H9 (cell line): ENCODE measurements at regions not wholly inside any gene's neighbourhood (a gene's known extent, or its start where the extent isn't known, plus 50 kb on each side); places are given as distances from the start of the nearest gene placed in this dataset.

Experiments
- DNase-seq: peaks from one replicate; pipeline ENCODE4 v3.0.0-alpha.2; 2017
- H2AFZ ChIP-seq: one replicate; pipeline ENCODE4 v1.6.1; 2013; ENCODE audit warnings: mild to moderate bottlenecking, low read length, control low read depth, moderate library complexity
- H2AK5ac ChIP-seq: 2 replicates; pipeline ENCODE4 v1.6.1; 2013; ENCODE audit warnings: low read length, control low read depth, mixed read lengths; ENCODE audit not compliant: insufficient read length
- H2BK120ac ChIP-seq: one replicate; pipeline ENCODE4 v1.6.1; 2013; ENCODE audit warnings: low read depth, mild to moderate bottlenecking, low read length, control low read depth, inconsistent platforms; ENCODE audit not compliant: poor library complexity, severe bottlenecking
- H2BK12ac ChIP-seq: 2 replicates; pipeline ENCODE4 v1.6.1; 2013; ENCODE audit warnings: low read length, control low read depth, mixed read lengths, low read depth; ENCODE audit not compliant: insufficient read length
- H2BK15ac ChIP-seq: 2 replicates; pipeline ENCODE4 v1.6.1; 2013; ENCODE audit warnings: low read depth, low read length, control low read depth
- H2BK20ac ChIP-seq: one replicate; pipeline ENCODE4 v1.6.1; 2013; ENCODE audit warnings: low read depth, mild to moderate bottlenecking, low read length, control low read depth, inconsistent platforms; ENCODE audit not compliant: poor library complexity, severe bottlenecking
- H2BK5ac ChIP-seq: 2 replicates; pipeline ENCODE4 v1.6.1; 2013; ENCODE audit warnings: low read length, control low read depth, mixed read lengths; ENCODE audit not compliant: insufficient read length
- H3K14ac ChIP-seq: 2 replicates; pipeline ENCODE4 v1.6.1; 2013; ENCODE audit warnings: low read length, control low read depth; ENCODE audit not compliant: insufficient read depth
- H3K18ac ChIP-seq: 2 replicates; pipeline ENCODE4 v1.6.1; 2013; ENCODE audit warnings: low read depth, mild to moderate bottlenecking, mixed read lengths, low read length, control low read depth; ENCODE audit not compliant: insufficient read length
- H3K23ac ChIP-seq: 2 replicates; pipeline ENCODE4 v1.6.1; 2013; ENCODE audit warnings: low read length, control low read depth, mixed read lengths, low read depth; ENCODE audit not compliant: insufficient read length
- H3K23me2 ChIP-seq: 2 replicates; pipeline ENCODE4 v1.6.1; 2013; ENCODE audit warnings: low read depth, mild to moderate bottlenecking, mixed read lengths, low read length, control low read depth; ENCODE audit not compliant: insufficient read length, poor library complexity, severe bottlenecking
- H3K27ac ChIP-seq: 2 replicates; pipeline ENCODE4 v1.5.1; 2013; ENCODE audit warnings: low read length, control low read depth, mixed read lengths, low read depth; ENCODE audit not compliant: insufficient read length
- H3K27me3 ChIP-seq: 2 replicates; pipeline ENCODE4 v1.6.1; 2013; ENCODE audit warnings: low read length, control low read depth, inconsistent platforms; ENCODE audit not compliant: insufficient read depth
- H3K4ac ChIP-seq: 2 replicates; pipeline ENCODE4 v1.6.1; 2013; ENCODE audit warnings: low read depth, mild to moderate bottlenecking, control low read depth, inconsistent platforms, low read length, moderate library complexity
- H3K4me1 ChIP-seq: 2 replicates; pipeline ENCODE4 v1.6.1; 2013; ENCODE audit warnings: low read length, control low read depth, inconsistent platforms; ENCODE audit not compliant: insufficient read depth
- H3K4me2 ChIP-seq: 2 replicates; pipeline ENCODE4 v1.6.1; 2013; ENCODE audit warnings: low read length, control low read depth, mixed read lengths; ENCODE audit not compliant: insufficient read length, insufficient read depth
- H3K56ac ChIP-seq: 2 replicates; pipeline ENCODE4 v1.6.1; 2013; ENCODE audit warnings: low read depth, mild to moderate bottlenecking, mixed read lengths, low read length, control low read depth; ENCODE audit not compliant: insufficient read length
- H3K79me1 ChIP-seq: 2 replicates; pipeline ENCODE4 v1.6.1; 2013; ENCODE audit warnings: low read depth, mild to moderate bottlenecking, moderate library complexity, low read length, control low read depth, inconsistent platforms; ENCODE audit not compliant: insufficient read depth, poor library complexity, severe bottlenecking
- H3K79me2 ChIP-seq: 2 replicates; pipeline ENCODE4 v1.6.1; 2013; ENCODE audit warnings: low read length, control low read depth, inconsistent platforms; ENCODE audit not compliant: insufficient read depth
- H3K9ac ChIP-seq: 2 replicates; pipeline ENCODE4 v1.6.1; 2013; ENCODE audit warnings: low read length, control low read depth, mixed read lengths; ENCODE audit not compliant: insufficient read length; ENCODE audit errors: extremely low read depth
- H3K9me3 ChIP-seq: one replicate; pipeline ENCODE4 v1.6.1; 2013; ENCODE audit warnings: low read depth, low read length, inconsistent platforms; ENCODE audit not compliant: control insufficient read depth
- H3T11ph ChIP-seq: one replicate; pipeline ENCODE4 v1.6.1; 2013; ENCODE audit warnings: mild to moderate bottlenecking, low read length, control low read depth, inconsistent platforms
- H4K20me1 ChIP-seq: one replicate; pipeline ENCODE4 v1.6.1; 2013; ENCODE audit not compliant: control insufficient read depth, insufficient read length, insufficient read depth
- H4K5ac ChIP-seq: 2 replicates; pipeline ENCODE4 v1.6.1; 2013; ENCODE audit warnings: low read depth, mild to moderate bottlenecking, mixed read lengths, low read length, control low read depth; ENCODE audit not compliant: insufficient read length
- H4K8ac ChIP-seq: replicated peaks from 2 replicates; pipeline ENCODE4 v1.6.1; 2013; ENCODE audit warnings: low read length, control low read depth, mixed read lengths, low read depth; ENCODE audit not compliant: insufficient read length
- H4K91ac ChIP-seq: 2 replicates; pipeline ENCODE4 v1.6.1; 2013; ENCODE audit warnings: low read depth, mild to moderate bottlenecking, moderate library complexity, mixed read lengths, low read length, control low read depth; ENCODE audit not compliant: insufficient read length
- H3K27ac Mint-ChIP-seq, 3 experiments: 2 replicates in 2 of 3; 3 replicates in 1 of 3; pipeline ENCODE4 v1.8.0; 2020 to 2021; ENCODE audit warnings: mixed read lengths in 3 of 3, mild to moderate bottlenecking in 1 of 3, moderate library complexity in 1 of 3
- H3K27me3 Mint-ChIP-seq: 2 replicates; pipeline ENCODE4 v1.8.0; 2021; ENCODE audit warnings: low read depth, mild to moderate bottlenecking, moderate library complexity, mixed read lengths
- H3K36me3 Mint-ChIP-seq, 3 experiments: 2 replicates in 2 of 3; 3 replicates in 1 of 3; pipeline ENCODE4 v1.8.0; 2020 to 2021; ENCODE audit warnings: low read depth in 3 of 3, mixed read lengths in 3 of 3; ENCODE audit not compliant: insufficient read depth in 1 of 3
- H3K4me1 Mint-ChIP-seq, 2 experiments: 2 replicates each; pipeline ENCODE4 v1.8.0; 2020; ENCODE audit warnings: mixed read lengths in 2 of 2
- H3K4me3 Mint-ChIP-seq, 2 experiments: 2 replicates in 1 of 2; 3 replicates in 1 of 2; pipeline ENCODE4 v1.8.0; 2020 to 2021; ENCODE audit warnings: mild to moderate bottlenecking in 2 of 2, mixed read lengths in 2 of 2, moderate library complexity in 1 of 2
- H3K9me3 Mint-ChIP-seq, 2 experiments: 2 replicates in 1 of 2; 3 replicates in 1 of 2; pipeline ENCODE4 v1.8.0; 2020; ENCODE audit warnings: mild to moderate bottlenecking in 2 of 2, mixed read lengths in 2 of 2, moderate library complexity in 1 of 2
- CTCF ChIP-seq: fragments of 200-600 bp; sonication (generic); conservative IDR thresholded peaks from 3 replicates; pipeline ENCODE4 v1.8.0; 2021; ENCODE audit warnings: antibody characterized with exemption, mild to moderate bottlenecking
- WGBS: extraction: QIAGEN DNeasy Blood & Tissue Kit; methylation state at CpG from one replicate; pipeline ENCODE4 v1.1.7; 2013; ENCODE audit warnings: missing lambda C conversion rate, low lambda C conversion rate, mixed read lengths; ENCODE audit not compliant: insufficient read length; ENCODE audit errors: extremely low coverage; 5-methylcytosine and 5-hydroxymethylcytosine counted together

- no CpG with 5 or more reads among the region's 6 CpGs for WGBS
- no peak overlapping the region for H3K4me3 Mint-ChIP-seq
- no peak overlapping the region for H3K27ac ChIP-seq
Measured at GRCh38 chr6:134851548-134851947, 98.4 kb downstream of the ALDH8A1 start.

More at GRCh38 chr6:134851548-134851947, 98.4 kb downstream of the ALDH8A1 start:
- no peak overlapping the region for H2BK15ac ChIP-seq
- DNase-seq = no peak
- no peaks in the 10 kb centered on the region for H3K79me2 ChIP-seq
- H2BK120ac ChIP-seq = no peak overlapping the region
- no peak overlapping the region for H2BK5ac ChIP-seq
- no peaks in the 10 kb centered on the region for H4K20me1 ChIP-seq
- H3K36me3 Mint-ChIP-seq = no peaks in the 10 kb centered on the region
- H3K9me3 Mint-ChIP-seq = no peaks in the 10 kb centered on the region
- no peak overlapping the region for H3K4ac ChIP-seq
- H3K18ac ChIP-seq = no peak overlapping the region
- no peak overlapping the region for H3K23ac ChIP-seq
- H4K5ac ChIP-seq = no peak overlapping the region
- H2AK5ac ChIP-seq = no peak overlapping the region
- H3K4me1 Mint-ChIP-seq = peaks cover 12 to 19% of the 10 kb centered on the region in 2 experiments
- H3K9ac ChIP-seq = no peak overlapping the region
- no peak overlapping the region for H4K8ac ChIP-seq
- no peaks in the 10 kb centered on the region for H3K9me3 ChIP-seq
- no peak overlapping the region for H2BK20ac ChIP-seq
- H2BK12ac ChIP-seq = no peak overlapping the region
- no peaks in the 10 kb centered on the region; the same call in 1 of the 2 replicates for H3K4me1 ChIP-seq
- no peak overlapping the region for H3T11ph ChIP-seq
- no peaks in the 10 kb centered on the region for H3K79me1 ChIP-seq
- H4K91ac ChIP-seq = no peak overlapping the region
- TF ChIP-seq CTCF = no peak
- no peak overlapping the region for H3K56ac ChIP-seq
- no peaks in the 10 kb centered on the region for H3K27me3 Mint-ChIP-seq
- H3K27me3 ChIP-seq = no peaks in the 10 kb centered on the region
- no peak overlapping the region for H2AFZ ChIP-seq
- no peaks in the 10 kb centered on the region for H3K23me2 ChIP-seq
- H3K4me2 ChIP-seq = no peak overlapping the region
- H3K27ac Mint-ChIP-seq = peak overlapping the region in 1 of 3 experiments; percentile 44; a peak in 1 of 7 replicates
- no peak overlapping the region for H3K14ac ChIP-seq
